M059J (cell line): ENCODE measurements at regions not wholly inside any gene's neighbourhood (a gene's known extent, or its start where the extent isn't known, plus 50 kb on each side); places are given as distances from the start of the nearest gene placed in this dataset.

ENCODE experiments used
- DNase-seq: peaks from one replicate; pipeline ENCODE4 v3.0.0-alpha.2; 2012; ENCODE audit warnings: low read depth

GRCh38 chr22:49623176-49623575 lies 204.5 kb downstream of the BRD1 start:
- no peak for DNase-seq

- no peak for DNase-seq
Observed at GRCh38 chr22:49622241-49623105, 205.2 kb downstream of the BRD1 start.

- DNase-seq = no peak
Observed at GRCh38 chr22:49621601-49622210, 206.0 kb downstream of the BRD1 start.

GRCh38 chr22:49620666-49621065 lies 207.0 kb downstream of the BRD1 start:
- DNase-seq = no peak

GRCh38 chr22:49620003-49620556 lies 207.6 kb downstream of the BRD1 start:
- DNase-seq = no peak

GRCh38 chr22:49619301-49619700 lies 208.4 kb downstream of the BRD1 start:
- DNase-seq = no peak

GRCh38 chr22:49618677-49618953 lies 209.1 kb downstream of the BRD1 start:
- no peak for DNase-seq

GRCh38 chr22:49617866-49618676 lies 209.6 kb downstream of the BRD1 start:
- DNase-seq = no peak

- DNase-seq = no peak
Observed at GRCh38 chr22:49617264-49617663, 210.4 kb downstream of the BRD1 start.

GRCh38 chr22:49616356-49617231 lies 211.1 kb downstream of the BRD1 start:
- DNase-seq = no peak

- DNase-seq = no peak
Observed at GRCh38 chr22:49614966-49615965, 212.4 kb downstream of the BRD1 start.

GRCh38 chr22:49613511-49614270 lies 214.0 kb downstream of the BRD1 start:
- no peak for DNase-seq

GRCh38 chr22:49613108-49613507 lies 214.6 kb downstream of the BRD1 start:
- no peak for DNase-seq

GRCh38 chr22:49609207-49609876 lies 218.3 kb downstream of the BRD1 start:
- no peak for DNase-seq

- DNase-seq = no peak
Observed at GRCh38 chr22:49608660-49609059, 219.0 kb downstream of the BRD1 start.

- no peak for DNase-seq
Observed at GRCh38 chr22:49608228-49608627, 219.4 kb downstream of the BRD1 start.

- no peak for DNase-seq
Observed at GRCh38 chr22:49607821-49608220, 219.9 kb downstream of the BRD1 start.

GRCh38 chr22:49606562-49607290 lies 220.9 kb downstream of the BRD1 start:
- DNase-seq = no peak
